ENCODE measurements at regions not wholly inside any gene's neighbourhood (a gene's known extent, or its start where the extent isn't known, plus 50 kb on each side); places are given as distances from the start of the nearest gene placed in this dataset.

DNA sequence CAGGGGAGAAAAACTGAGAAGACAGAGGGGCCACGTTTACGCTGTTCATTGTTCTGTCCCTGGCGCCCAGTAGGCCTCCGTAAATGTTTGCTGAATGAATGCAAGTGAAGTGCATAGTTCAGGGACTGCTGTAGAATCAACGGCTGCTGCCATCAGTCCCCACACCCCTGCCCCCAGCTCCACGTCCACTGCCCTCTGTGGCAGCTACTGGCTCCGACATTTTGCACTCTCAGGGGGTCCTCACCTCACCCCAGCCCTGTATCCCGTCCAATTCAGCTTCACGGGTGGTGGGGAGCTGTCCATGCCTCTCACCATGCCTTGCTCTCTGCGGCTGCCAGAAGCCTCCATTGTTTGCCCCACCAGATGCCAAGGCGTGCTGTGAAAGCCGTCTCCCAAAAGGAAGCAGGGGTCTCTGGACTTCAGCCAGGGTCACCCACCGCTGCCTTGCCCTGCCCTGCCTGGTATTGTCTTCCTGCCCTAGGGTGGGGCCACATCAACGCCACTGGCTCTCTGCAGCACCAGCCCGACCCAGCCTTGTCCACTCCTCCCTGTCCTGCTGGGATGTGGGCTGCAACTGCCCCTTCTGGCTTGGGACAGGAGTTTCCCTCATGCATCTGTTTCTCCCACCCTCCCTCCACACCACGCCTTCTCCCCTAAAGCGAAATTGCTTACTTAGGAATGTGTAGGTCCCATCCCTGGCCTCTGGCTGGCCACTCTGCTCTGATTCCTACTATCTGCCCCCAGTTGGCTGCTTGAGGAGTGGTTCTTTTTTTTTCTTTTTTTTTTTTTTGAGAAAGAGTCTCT is 86.0 kb downstream of the RHOB start:
- no peak for TF ChIP-seq POLR2A (IDR thresholded peaks at IDR 0.05; ENCODE audit: low read depth, low read length)
- no peak for TF ChIP-seq POLR2AphosphoS5 (IDR thresholded peaks at IDR 0.05; ENCODE audit: low read depth, low read length)
- TF ChIP-seq TAF1 (IDR thresholded peaks at IDR 0.05; ENCODE audit: borderline replicate concordance, low read depth, low read length), result no peak

Data from GM12892 (cell line).